Activated CD4-positive, alpha-beta memory T cell treated with anti-CD3 and anti-CD28 coated beads for 36 hours (primary cell): ENCODE measurements at regions not wholly inside any gene's neighbourhood (a gene's known extent, or its start where the extent isn't known, plus 50 kb on each side); places are given as distances from the start of the nearest gene placed in this dataset.

Experiments used
- CTCF ChIA-PET: fragments of 350-600 bp; sonication (Branson Sonifier 250); formaldehyde crosslinking; loops from one replicate; lab custom pipeline; 2021; ENCODE audit warnings: antibody characterized with exemption, inconsistent platforms; lab: Charles Lee
- POLR2A ChIA-PET: fragments of 350-600 bp; sonication (Branson Sonifier 250); formaldehyde crosslinking; loops from one replicate; lab custom pipeline; 2021; ENCODE audit warnings: antibody characterized with exemption; lab: Charles Lee
- DNase-seq: peaks from one replicate; pipeline ENCODE4 v3.0.0-alpha.2; 2020
- H3K27ac Mint-ChIP-seq: one replicate; pipeline ENCODE4 v1.8.0; 2021; ENCODE audit warnings: mixed read lengths
- H3K27me3 Mint-ChIP-seq: one replicate; pipeline ENCODE4 v1.8.0; 2021; ENCODE audit warnings: mixed read lengths
- H3K36me3 Mint-ChIP-seq: one replicate; pipeline ENCODE4 v1.8.0; 2021; ENCODE audit warnings: mixed read lengths
- H3K4me1 Mint-ChIP-seq: one replicate; pipeline ENCODE4 v1.8.0; 2021; ENCODE audit warnings: low read depth, mixed read lengths
- H3K4me3 Mint-ChIP-seq: one replicate; pipeline ENCODE4 v1.8.0; 2021; ENCODE audit warnings: mild to moderate bottlenecking, mixed read lengths
- H3K9me3 Mint-ChIP-seq: one replicate; pipeline ENCODE4 v1.8.0; 2021; ENCODE audit warnings: mixed read lengths
- intact Hi-C: fragments of 100-400 bp; cut with micrococcal nuclease; formaldehyde crosslinking; loops from one replicate; pipeline ENCODE4 v1.15.1; 2023

GRCh38 chr15:95868970-95869369 is 461.5 kb upstream of the NR2F2 start:
- intact Hi-C loops = no loop called here
- Mint-ChIP-seq H3K4me3 (no peak overlapping the region), H3K27ac (no peak overlapping the region), H3K4me1 (peaks cover 7% of the 10 kb centered on the region), H3K9me3 (no peaks in the 10 kb centered on the region), H3K27me3 (no peaks in the 10 kb centered on the region), H3K36me3 (no peaks in the 10 kb centered on the region)
- ChIA-PET CTCF (no interaction called here), POLR2A (no interaction called here)
- DNase-seq = no peak

- POLR2A ChIA-PET = no interaction called here
These were observed 460.6 kb upstream of the NR2F2 start for GRCh38 chr15:95869920-95870319.

DNA sequence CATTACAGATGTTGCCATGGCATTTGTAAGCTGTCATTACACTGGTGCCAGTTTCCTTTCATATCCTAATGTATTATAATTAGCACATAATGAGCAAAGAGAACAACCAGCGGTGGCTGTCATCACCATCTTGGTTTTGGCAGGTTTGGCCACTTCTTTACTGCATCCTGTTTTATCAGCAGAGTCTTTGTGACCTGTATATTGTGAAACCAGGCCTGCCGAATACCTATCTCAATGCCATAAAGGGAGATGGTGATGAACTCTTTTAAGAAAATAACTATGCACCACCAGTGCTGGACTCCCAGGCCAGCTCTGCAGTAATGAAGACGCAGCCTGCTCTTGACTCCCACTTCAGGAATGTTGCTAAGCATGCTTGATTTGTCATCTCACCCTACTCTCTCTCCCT is 458.1 kb upstream of the NR2F2 start:
- Mint-ChIP-seq H3K4me3 (no peak overlapping the region), H3K9me3 (no peaks in the 10 kb centered on the region), H3K27me3 (no peaks in the 10 kb centered on the region), H3K27ac (no peak overlapping the region), H3K4me1 (peaks cover 18% of the 10 kb centered on the region), H3K36me3 (no peaks in the 10 kb centered on the region)
- DNase-seq = no peak
- ChIA-PET POLR2A (no interaction called here), CTCF (no interaction called here)
- intact Hi-C loops = no loop called here

More at GRCh38 chr15:95869920-95870319, 460.6 kb upstream of the NR2F2 start:
- H3K36me3 Mint-ChIP-seq = no peaks in the 10 kb centered on the region
- DNase-seq = no peak
- H3K27me3 Mint-ChIP-seq = no peaks in the 10 kb centered on the region
- intact Hi-C loops = no loop called here
- H3K27ac Mint-ChIP-seq = no peak overlapping the region
- peaks cover 11% of the 10 kb centered on the region for H3K4me1 Mint-ChIP-seq
- CTCF ChIA-PET = no interaction called here
- no peaks in the 10 kb centered on the region for H3K9me3 Mint-ChIP-seq
- no peak overlapping the region for H3K4me3 Mint-ChIP-seq

DNA sequence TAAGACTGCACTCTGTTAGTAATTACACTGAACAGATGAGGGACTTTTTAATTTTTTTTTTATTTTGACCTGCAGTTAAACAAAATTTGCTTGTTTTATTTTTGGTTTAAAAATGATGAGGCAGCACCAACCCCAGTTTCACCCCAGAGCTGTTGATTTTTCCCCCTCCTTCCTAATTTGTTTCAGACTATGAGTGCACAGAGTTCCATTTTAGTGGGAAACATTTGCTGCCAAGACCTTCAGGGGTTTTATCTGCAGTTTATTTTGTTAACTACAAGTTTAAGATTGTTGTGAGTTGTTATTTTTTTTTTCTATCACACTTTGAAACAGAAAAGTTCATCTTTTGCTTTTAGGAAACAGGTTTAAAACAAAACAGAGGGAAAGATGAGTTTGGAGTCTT is 455.9 kb upstream of the NR2F2 start:
- intact Hi-C loops = no loop called here
- no peaks in the 10 kb centered on the region for H3K9me3 Mint-ChIP-seq
- H3K4me1 Mint-ChIP-seq = peaks cover 20% of the 10 kb centered on the region
- no peaks in the 10 kb centered on the region for H3K36me3 Mint-ChIP-seq
- ChIA-PET POLR2A (no interaction called here), CTCF (no interaction called here)
- no peak overlapping the region for H3K27ac Mint-ChIP-seq
- no peaks in the 10 kb centered on the region for H3K27me3 Mint-ChIP-seq
- no peak for DNase-seq
- no peak overlapping the region for H3K4me3 Mint-ChIP-seq

GRCh38 chr15:95875121-95875643 is 455.3 kb upstream of the NR2F2 start:
- Mint-ChIP-seq H3K9me3 (no peaks in the 10 kb centered on the region), H3K36me3 (no peaks in the 10 kb centered on the region), H3K4me3 (no peak overlapping the region), H3K27me3 (no peaks in the 10 kb centered on the region), H3K27ac (no peak overlapping the region), H3K4me1 (peaks cover 19% of the 10 kb centered on the region)
- ChIA-PET CTCF (no interaction called here), POLR2A (no interaction called here)
- no peak for DNase-seq
- intact Hi-C loops = no loop called here

DNA sequence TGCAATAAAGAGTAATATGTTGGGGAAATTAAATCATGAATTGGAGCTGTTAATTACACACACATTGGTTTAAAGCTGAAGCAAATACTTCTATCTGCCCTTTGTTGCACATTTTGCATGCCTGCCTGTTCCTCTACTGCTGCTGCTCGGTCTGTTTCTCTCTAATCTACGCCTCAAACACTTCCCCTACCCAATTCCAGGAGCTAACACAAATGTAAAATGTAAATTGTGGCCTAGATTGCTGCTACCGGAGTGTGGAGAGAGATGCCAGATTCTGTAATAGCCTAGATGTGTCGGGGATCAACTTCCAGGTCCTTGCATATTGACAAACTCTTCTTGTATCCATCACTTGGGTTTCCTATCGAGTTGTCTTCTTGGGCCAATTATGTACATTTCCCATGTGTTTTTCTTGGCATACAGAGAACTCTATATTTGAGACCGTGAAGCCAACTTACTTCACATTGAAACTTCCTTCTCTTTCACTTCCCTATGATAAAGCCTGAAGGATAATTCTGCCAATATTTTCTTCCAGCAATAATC is 450.4 kb upstream of the NR2F2 start:
- peaks cover 13% of the 10 kb centered on the region for H3K4me1 Mint-ChIP-seq
- no peaks in the 10 kb centered on the region for H3K36me3 Mint-ChIP-seq
- no peaks in the 10 kb centered on the region for H3K9me3 Mint-ChIP-seq
- CTCF ChIA-PET = no interaction called here
- POLR2A ChIA-PET = no interaction called here
- no peak overlapping the region for H3K27ac Mint-ChIP-seq
- intact Hi-C loops = no loop called here
- DNase-seq = no peak
- no peak overlapping the region for H3K4me3 Mint-ChIP-seq
- H3K27me3 Mint-ChIP-seq = no peaks in the 10 kb centered on the region

DNA sequence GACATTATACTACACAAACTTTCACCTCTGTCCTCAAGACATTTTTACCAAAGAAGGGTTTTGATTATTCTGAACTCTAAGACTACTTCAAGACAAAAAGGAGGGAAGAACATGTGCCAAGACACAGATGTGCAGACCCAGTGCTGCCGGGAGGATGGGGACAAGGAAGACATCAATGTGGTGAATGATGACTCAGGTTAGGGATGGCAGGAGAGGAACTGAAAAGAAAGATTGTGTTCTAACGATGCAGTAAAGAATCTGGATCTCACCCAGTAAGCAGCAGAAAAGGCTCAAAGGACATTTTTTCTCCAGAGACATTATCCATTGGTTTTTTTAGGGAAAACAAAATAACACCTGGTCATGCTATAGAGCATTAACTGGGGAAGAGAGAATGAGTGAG is 449.9 kb upstream of the NR2F2 start:
- Mint-ChIP-seq H3K27ac (no peak overlapping the region), H3K9me3 (no peaks in the 10 kb centered on the region), H3K4me3 (no peak overlapping the region), H3K36me3 (no peaks in the 10 kb centered on the region), H3K4me1 (peaks cover 9% of the 10 kb centered on the region), H3K27me3 (no peaks in the 10 kb centered on the region)
- intact Hi-C loops = no loop called here
- DNase-seq = no peak
- ChIA-PET POLR2A (no interaction called here), CTCF (no interaction called here)

- Mint-ChIP-seq H3K27ac (no peak overlapping the region), H3K27me3 (no peaks in the 10 kb centered on the region), H3K4me1 (peaks cover 8% of the 10 kb centered on the region), H3K36me3 (no peaks in the 10 kb centered on the region), H3K4me3 (no peak overlapping the region), H3K9me3 (no peaks in the 10 kb centered on the region)
- ChIA-PET CTCF (no interaction called here), POLR2A (no interaction called here)
- intact Hi-C loops = no loop called here
- DNase-seq = no peak
These were observed 447.4 kb upstream of the NR2F2 start for GRCh38 chr15:95883064-95883463.

DNA sequence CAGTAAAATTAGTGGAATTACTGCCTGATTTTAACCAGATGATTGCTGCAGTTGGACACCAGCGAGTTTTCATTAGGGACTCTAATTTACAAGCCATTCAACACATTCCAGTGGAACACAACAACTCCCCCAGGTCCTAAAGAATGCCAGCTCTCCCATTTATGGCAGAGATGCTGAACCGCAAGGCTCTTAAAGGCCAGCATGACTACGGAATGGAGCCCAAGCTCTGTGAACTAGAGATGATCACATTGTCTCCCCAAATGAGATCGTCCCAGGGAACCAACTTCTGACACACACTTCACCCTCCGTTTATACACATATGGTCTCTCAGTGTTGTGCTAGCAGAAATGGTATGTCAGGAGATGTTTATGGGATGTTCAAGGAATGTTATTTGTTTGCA is 446.2 kb upstream of the NR2F2 start:
- Mint-ChIP-seq H3K36me3 (no peaks in the 10 kb centered on the region), H3K4me1 (peaks cover 5% of the 10 kb centered on the region), H3K27me3 (no peaks in the 10 kb centered on the region), H3K4me3 (no peak overlapping the region), H3K9me3 (no peaks in the 10 kb centered on the region), H3K27ac (no peak overlapping the region)
- ChIA-PET POLR2A (no interaction called here), CTCF (no interaction called here)
- no peak for DNase-seq
- intact Hi-C loops = no loop called here

GRCh38 chr15:95887666-95888390 is 442.7 kb upstream of the NR2F2 start:
- no peak overlapping the region for H3K27ac Mint-ChIP-seq
- intact Hi-C loops = no loop called here

DNA sequence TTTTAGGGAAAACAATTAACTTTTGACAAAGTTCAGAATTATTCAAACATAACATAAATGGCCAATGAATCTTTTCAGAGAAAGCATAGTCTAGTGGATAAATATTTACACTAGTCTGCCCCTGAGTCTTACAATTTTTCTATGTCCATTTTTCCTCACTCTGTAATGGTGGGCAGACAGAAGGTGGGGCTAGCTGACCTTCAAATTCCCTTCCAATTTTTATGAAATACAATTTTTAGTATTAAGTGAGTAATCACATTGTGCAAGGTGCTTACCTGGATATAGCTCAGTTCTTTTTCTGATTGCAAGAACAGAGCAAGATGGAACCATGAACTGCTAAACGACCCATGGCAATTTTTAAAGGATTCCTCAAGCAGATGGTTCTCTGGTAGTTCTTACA is 441.7 kb upstream of the NR2F2 start:
- no peak overlapping the region for H3K27ac Mint-ChIP-seq
- intact Hi-C loops = no loop called here
- no peak for DNase-seq
- H3K36me3 Mint-ChIP-seq = no peaks in the 10 kb centered on the region
- no peaks in the 10 kb centered on the region for H3K4me1 Mint-ChIP-seq
- ChIA-PET CTCF (no interaction called here), POLR2A (no interaction called here)
- no peaks in the 10 kb centered on the region for H3K27me3 Mint-ChIP-seq
- no peaks in the 10 kb centered on the region for H3K9me3 Mint-ChIP-seq
- H3K4me3 Mint-ChIP-seq = no peak overlapping the region

More at GRCh38 chr15:95887666-95888390, 442.7 kb upstream of the NR2F2 start:
- H3K4me3 Mint-ChIP-seq = no peak overlapping the region
- ChIA-PET POLR2A (no interaction called here), CTCF (no interaction called here)
- H3K27me3 Mint-ChIP-seq = no peaks in the 10 kb centered on the region
- no peak for DNase-seq
- H3K9me3 Mint-ChIP-seq = no peaks in the 10 kb centered on the region
- H3K4me1 Mint-ChIP-seq = no peaks in the 10 kb centered on the region
- H3K36me3 Mint-ChIP-seq = no peaks in the 10 kb centered on the region

- ChIA-PET CTCF (no interaction called here), POLR2A (interaction anchor here (0.6 kb wide), 1 partner anchor 927 kb away, joined by 3 read pairs; no protein-coding TSS in a partner anchor)
- Mint-ChIP-seq H3K4me1 (no peaks in the 10 kb centered on the region), H3K4me3 (no peak overlapping the region), H3K27me3 (no peaks in the 10 kb centered on the region), H3K9me3 (no peaks in the 10 kb centered on the region), H3K27ac (no peak overlapping the region), H3K36me3 (no peaks in the 10 kb centered on the region)
- DNase-seq = no peak
- intact Hi-C loops = no loop called here
These were observed 436.0 kb upstream of the NR2F2 start for GRCh38 chr15:95894407-95894956.

DNA sequence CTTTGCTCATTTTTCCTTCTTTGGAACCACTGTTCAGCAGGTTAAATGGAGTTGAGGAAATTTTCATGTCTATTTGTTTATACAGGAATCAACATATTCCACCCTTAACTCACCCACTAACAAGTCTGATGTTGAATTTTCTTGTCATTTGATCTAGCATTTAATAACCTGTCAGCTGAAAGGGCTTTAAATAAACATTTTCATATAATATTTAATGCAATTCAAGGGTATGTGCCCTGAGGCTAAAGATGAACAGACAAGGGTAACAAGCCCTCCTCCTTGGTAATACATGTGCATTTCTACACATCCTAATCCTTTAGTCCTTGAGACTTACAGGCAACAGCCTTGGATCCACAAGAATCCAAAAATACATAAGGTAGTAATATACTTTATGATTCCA is 435.0 kb upstream of the NR2F2 start:
- ChIA-PET CTCF (no interaction called here), POLR2A (no interaction called here)
- Mint-ChIP-seq H3K4me1 (no peaks in the 10 kb centered on the region), H3K27me3 (no peaks in the 10 kb centered on the region), H3K4me3 (no peak overlapping the region), H3K27ac (no peak overlapping the region), H3K9me3 (no peaks in the 10 kb centered on the region), H3K36me3 (no peaks in the 10 kb centered on the region)
- DNase-seq = no peak
- intact Hi-C loops = no loop called here
